SK-N-SH (cell line): ENCODE measurements at regions not wholly inside any gene's neighbourhood (a gene's known extent, or its start where the extent isn't known, plus 50 kb on each side); places are given as distances from the start of the nearest gene placed in this dataset.
"Not testable (repeated sequence)": the region's sequence is repeated elsewhere in the genome, so short reads cannot be mapped to it uniquely, and the experiment has no call there.

Experiments
- CTCF ChIA-PET: fragments of 300-600, 350-600 bp; formaldehyde crosslinking; extraction: SDS; loops from one replicate; lab custom pipeline; 2021; lab: Yijun Ruan, JAX
- POLR2A ChIA-PET: fragments of 350-600 bp; sonication (Branson Sonifier 250); formaldehyde crosslinking; extraction: SDS; loops from one replicate; lab custom pipeline; 2020; ENCODE audit warnings: antibody characterized with exemption, inconsistent platforms; lab: Yijun Ruan, JAX
- DNase-seq: peaks from one replicate; pipeline ENCODE4 v3.0.0; 2012
- H2AFZ ChIP-seq: fragments of 200-600 bp; sonication (generic); 2 replicates; pipeline ENCODE4 v1.8.1; 2016; ENCODE audit warnings: antibody characterized with exemption, mild to moderate bottlenecking, low read depth
- H3F3A ChIP-seq: fragments of 200-600 bp; sonication (generic); replicated peaks from 2 replicates; pipeline ENCODE3; 2016; ENCODE audit warnings: antibody characterized with exemption, mild to moderate bottlenecking; ENCODE audit not compliant: insufficient read depth
- H3K27ac ChIP-seq, 2 experiments: fragments of 200-500 bp in 1 of 2; fragments of 200-600 bp in 1 of 2; sonication (Bioruptor generic) in 1 of 2; sonication (generic), shearing (Covaris generic) in 1 of 2; 2 replicates each; pipeline versions ENCODE4 v1.5.1 to v1.6.1; 2014 to 2016; ENCODE audit warnings: low read depth in 2 of 2, inconsistent platforms in 1 of 2, low read length in 1 of 2, mild to moderate bottlenecking in 1 of 2, mixed read lengths in 1 of 2
- H3K27me3 ChIP-seq: fragments of 200-600 bp; sonication (generic), shearing (Covaris generic); 2 replicates; pipeline ENCODE4 v1.6.1; 2016; ENCODE audit warnings: mixed run types; ENCODE audit not compliant: insufficient read depth
- H3K36me3 ChIP-seq, 2 experiments: fragments of 200-500 bp in 1 of 2; fragments of 200-600 bp in 1 of 2; sonication (Bioruptor generic) in 1 of 2; sonication (generic) in 1 of 2; replicated peaks in 1 of 2; 2 replicates each; pipeline versions ENCODE3 to v1.5.1; 2014 to 2016; ENCODE audit warnings: low read length in 1 of 2, mild to moderate bottlenecking in 1 of 2; ENCODE audit not compliant: insufficient read depth in 2 of 2, control insufficient read depth in 1 of 2
- H3K4me1 ChIP-seq, 2 experiments: fragments of 200-500 bp in 1 of 2; fragments of 200-600 bp in 1 of 2; sonication (Bioruptor generic) in 1 of 2; sonication (generic), shearing (Covaris generic) in 1 of 2; 2 replicates each; pipeline versions ENCODE4 v1.5.1 to v1.6.1; 2014 to 2016; ENCODE audit warnings: low read depth in 1 of 2, low read length in 1 of 2, mixed run types in 1 of 2; ENCODE audit not compliant: insufficient read depth in 2 of 2, control insufficient read depth in 1 of 2
- H3K4me2 ChIP-seq: fragments of 200-600 bp; sonication (generic), shearing (Covaris generic); 2 replicates; pipeline ENCODE4 v1.6.1; 2017; ENCODE audit warnings: mixed run types
- H3K4me3 ChIP-seq, 2 experiments: fragments of 200-500 bp in 1 of 2; fragments of 200-600 bp in 1 of 2; sonication (Bioruptor generic) in 1 of 2; sonication (generic), shearing (Covaris generic) in 1 of 2; 2 replicates each; pipeline versions ENCODE4 v1.5.1 to v1.8.1; 2014 to 2016; ENCODE audit warnings: low read depth in 2 of 2, inconsistent platforms in 1 of 2, low read length in 1 of 2, mild to moderate bottlenecking in 1 of 2, mixed read lengths in 1 of 2, moderate library complexity in 1 of 2
- H3K79me2 ChIP-seq: fragments of 200-600 bp; sonication (generic); 2 replicates; pipeline ENCODE4 v1.8.1; 2017; ENCODE audit warnings: mild to moderate bottlenecking; ENCODE audit not compliant: insufficient read depth
- H3K9ac ChIP-seq: fragments of 200-600 bp; sonication (generic); 2 replicates; pipeline ENCODE4 v1.6.1; 2017; ENCODE audit warnings: mixed run types
- H3K9me2 ChIP-seq: fragments of 200-600 bp; sonication (generic); 2 replicates; pipeline ENCODE4 v1.6.1; 2017; ENCODE audit warnings: mixed run types
- H3K9me3 ChIP-seq: fragments of 200-600 bp; sonication (generic); 2 replicates; pipeline ENCODE4 v1.6.1; 2017; ENCODE audit warnings: mixed run types, mild to moderate bottlenecking, moderate library complexity
- H4K20me1 ChIP-seq: fragments of 200-600 bp; sonication (generic); 2 replicates; pipeline ENCODE4 v1.6.1; 2017; ENCODE audit warnings: mild to moderate bottlenecking, mixed run types; ENCODE audit not compliant: insufficient read depth
- EP300 ChIP-seq, 2 experiments: IDR thresholded peaks; 2 replicates each; pipeline versions ENCODE4 v1.4.0 to v1.6.1; 2012; ENCODE audit warnings: borderline replicate concordance in 1 of 2, low read depth in 1 of 2, low read length in 1 of 2
- FOSL2 ChIP-seq: IDR thresholded peaks from 2 replicates; pipeline ENCODE4 v1.4.0; 2012; ENCODE audit warnings: low read depth, mild to moderate bottlenecking, moderate library complexity, borderline replicate concordance
- JUND ChIP-seq: IDR thresholded peaks from 2 replicates; pipeline ENCODE4 v1.4.0; 2012
- MXI1 ChIP-seq: IDR thresholded peaks from 2 replicates; pipeline ENCODE4 v1.6.1; 2012; ENCODE audit warnings: mild to moderate bottlenecking, low read depth, low read length, improper control_type of control experiment
- NFIC ChIP-seq: IDR thresholded peaks from 2 replicates; pipeline ENCODE4 v1.4.0; 2012; ENCODE audit warnings: borderline replicate concordance
- SMC3 ChIP-seq: IDR thresholded peaks from 2 replicates; pipeline ENCODE4 v1.6.1; 2012; ENCODE audit warnings: low read depth, low read length, improper control_type of control experiment
- USF1 ChIP-seq: IDR thresholded peaks from 2 replicates; pipeline ENCODE4 v1.4.0; 2012; ENCODE audit warnings: low read depth, borderline replicate concordance
- USF2 ChIP-seq: fragments of 150-350 bp; IDR thresholded peaks from 2 replicates; pipeline ENCODE4 v1.6.1; 2017; ENCODE audit warnings: antibody characterized with exemption, low read length, low read depth, borderline replicate concordance
- WGBS: methylation state at CpG from one replicate; pipeline ENCODE4 v1.1.6; 2017; ENCODE audit warnings: low lambda C conversion rate; 5-methylcytosine and 5-hydroxymethylcytosine counted together
- TF ChIP-seq, protein P1 (sequence below): IDR thresholded peaks from 2 replicates; pipeline ENCODE4 v1.4.0; 2012; ENCODE audit warnings: low read depth, borderline replicate concordance
- TF ChIP-seq, protein P2 (sequence below): fragments of 150-350 bp; IDR thresholded peaks from 2 replicates; pipeline ENCODE4 v1.6.1; 2016; ENCODE audit warnings: mild to moderate bottlenecking, low read depth, low read length

GRCh38 chr12:19625551-19625950, 186.3 kb downstream of the AEBP2 start:
- not testable (repeated sequence) for H3K79me2 ChIP-seq, H3F3A ChIP-seq, H3K27me3 ChIP-seq, H3K9me3 ChIP-seq, H3K9ac ChIP-seq
- H3K27ac ChIP-seq, result peak overlapping the region in 1 of 2 experiments; percentile 30; a peak in 1 of 4 replicates
- peak; percentile 44 for TF ChIP-seq NFIC
- TF ChIP-seq, all 33 proteins: peak for 1; not testable (repeated sequence) for 32
- POLR2A ChIA-PET, H2AFZ ChIP-seq, H3K4me1 ChIP-seq, H3K4me2 ChIP-seq, H3K36me3 ChIP-seq, H3K9me2 ChIP-seq, H3K4me3 ChIP-seq, H4K20me1 ChIP-seq, DNase-seq: not testable (repeated sequence)
- CTCF ChIA-PET, result interaction anchor here (1.4 kb wide), 1 partner anchor 10 kb away, joined by 4 read pairs; no protein-coding TSS in a partner anchor
- WGBS, result 43% methylated on average over 4 of the region's 4 CpGs

GRCh38 chr12:19627719-19628118, 188.4 kb downstream of the AEBP2 start:
- Histone ChIP-seq H3K36me3 (no peaks in the 10 kb centered on the region), H3K79me2 (no peaks in the 10 kb centered on the region), H3K9me2 (no peaks in the 10 kb centered on the region), H3K4me1 (peaks cover 0 to 4% of the 10 kb centered on the region in 2 experiments; a peak in 2 of 4 replicates), H4K20me1 (no peaks in the 10 kb centered on the region), H3K27ac (no peak overlapping the region)
- TF ChIP-seq MXI1, result no peak
- TF ChIP-seq, protein P1, sequence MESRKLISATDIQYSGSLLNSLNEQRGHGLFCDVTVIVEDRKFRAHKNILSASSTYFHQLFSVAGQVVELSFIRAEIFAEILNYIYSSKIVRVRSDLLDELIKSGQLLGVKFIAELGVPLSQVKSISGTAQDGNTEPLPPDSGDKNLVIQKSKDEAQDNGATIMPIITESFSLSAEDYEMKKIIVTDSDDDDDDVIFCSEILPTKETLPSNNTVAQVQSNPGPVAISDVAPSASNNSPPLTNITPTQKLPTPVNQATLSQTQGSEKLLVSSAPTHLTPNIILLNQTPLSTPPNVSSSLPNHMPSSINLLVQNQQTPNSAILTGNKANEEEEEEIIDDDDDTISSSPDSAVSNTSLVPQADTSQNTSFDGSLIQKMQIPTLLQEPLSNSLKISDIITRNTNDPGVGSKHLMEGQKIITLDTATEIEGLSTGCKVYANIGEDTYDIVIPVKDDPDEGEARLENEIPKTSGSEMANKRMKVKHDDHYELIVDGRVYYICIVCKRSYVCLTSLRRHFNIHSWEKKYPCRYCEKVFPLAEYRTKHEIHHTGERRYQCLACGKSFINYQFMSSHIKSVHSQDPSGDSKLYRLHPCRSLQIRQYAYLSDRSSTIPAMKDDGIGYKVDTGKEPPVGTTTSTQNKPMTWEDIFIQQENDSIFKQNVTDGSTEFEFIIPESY, result no peak
- TF ChIP-seq, all 33 proteins: peak for 0
- no peaks in the 10 kb centered on the region for H3K9me3 ChIP-seq
- H2AFZ ChIP-seq, result no peak overlapping the region
- POLR2A ChIA-PET, result no interaction called here
- DNase-seq, result no peak
- CTCF ChIA-PET, result interaction anchor here (1.0 kb wide), 1 partner anchor 13 kb away, joined by 4 read pairs; no protein-coding TSS in a partner anchor
- H3K9ac ChIP-seq, result no peak overlapping the region
- no peaks in the 10 kb centered on the region for H3F3A ChIP-seq
- no peak overlapping the region for H3K4me3 ChIP-seq
- H3K4me2 ChIP-seq, result no peak overlapping the region
- H3K27me3 ChIP-seq, result no peaks in the 10 kb centered on the region
- 72% methylated on average over 2 of the region's 2 CpGs for WGBS

DNA sequence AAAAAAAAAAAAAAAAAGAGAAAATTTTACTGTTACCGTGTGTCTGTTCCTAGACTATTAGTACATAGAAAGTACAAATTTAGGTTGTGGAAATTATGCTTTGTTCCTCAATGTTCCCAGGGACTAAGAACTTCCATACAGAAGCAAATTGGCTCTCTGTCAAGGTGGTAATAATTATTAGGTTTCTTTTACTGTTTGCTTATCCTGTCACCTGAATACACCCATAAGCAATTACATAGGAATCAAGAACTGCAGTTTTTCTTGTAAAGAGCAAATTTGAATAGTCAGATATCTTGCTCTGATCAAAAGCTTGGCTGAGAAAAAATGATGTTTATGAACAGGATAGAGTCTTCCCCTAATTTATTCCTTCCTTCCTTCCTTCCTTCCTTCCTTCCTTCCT, 191.2 kb downstream of the AEBP2 start:
- Histone ChIP-seq H3K36me3 (no peaks in the 10 kb centered on the region), H3K27me3 (no peaks in the 10 kb centered on the region), H3K27ac (no peak overlapping the region), H3K4me1 (no peaks in the 10 kb centered on the region; a peak in 1 of 4 replicates), H3K9ac (no peak overlapping the region), H4K20me1 (no peaks in the 10 kb centered on the region), H3K4me2 (no peak overlapping the region), H2AFZ (no peak overlapping the region), H3K4me3 (no peak overlapping the region), H3K79me2 (no peaks in the 10 kb centered on the region), H3K9me3 (no peaks in the 10 kb centered on the region), H3F3A (no peaks in the 10 kb centered on the region), H3K9me2 (no peaks in the 10 kb centered on the region)
- WGBS, result 72% methylated on average over 1 of the region's 1 CpG
- TF ChIP-seq FOSL2 (no peak), USF1 (no peak), USF2 (no peak), EP300 (IDR thresholded peaks at IDR 0.05; ENCODE audit: borderline replicate concordance in 1 of 2, low read depth in 1 of 2, low read length in 1 of 2) (no peak), MXI1 (no peak), SMC3 (no peak), JUND (no peak)
- TF ChIP-seq, protein P2, sequence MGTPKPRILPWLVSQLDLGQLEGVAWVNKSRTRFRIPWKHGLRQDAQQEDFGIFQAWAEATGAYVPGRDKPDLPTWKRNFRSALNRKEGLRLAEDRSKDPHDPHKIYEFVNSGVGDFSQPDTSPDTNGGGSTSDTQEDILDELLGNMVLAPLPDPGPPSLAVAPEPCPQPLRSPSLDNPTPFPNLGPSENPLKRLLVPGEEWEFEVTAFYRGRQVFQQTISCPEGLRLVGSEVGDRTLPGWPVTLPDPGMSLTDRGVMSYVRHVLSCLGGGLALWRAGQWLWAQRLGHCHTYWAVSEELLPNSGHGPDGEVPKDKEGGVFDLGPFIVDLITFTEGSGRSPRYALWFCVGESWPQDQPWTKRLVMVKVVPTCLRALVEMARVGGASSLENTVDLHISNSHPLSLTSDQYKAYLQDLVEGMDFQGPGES, result no peak
- DNase-seq, result no peak
- POLR2A ChIA-PET, result no interaction called here
- CTCF ChIA-PET, result interaction anchor here (2.3 kb wide), 1 partner anchor 13 kb away, joined by 7 read pairs; no protein-coding TSS in a partner anchor
